ENCODE measurements at regions not wholly inside any gene's neighbourhood (a gene's known extent, or its start where the extent isn't known, plus 50 kb on each side); places are given as distances from the start of the nearest gene placed in this dataset.

- no peak for DNase-seq
Observed at GRCh38 chr12:77189458-77189857, 124.1 kb upstream of the E2F7 start.

DNA sequence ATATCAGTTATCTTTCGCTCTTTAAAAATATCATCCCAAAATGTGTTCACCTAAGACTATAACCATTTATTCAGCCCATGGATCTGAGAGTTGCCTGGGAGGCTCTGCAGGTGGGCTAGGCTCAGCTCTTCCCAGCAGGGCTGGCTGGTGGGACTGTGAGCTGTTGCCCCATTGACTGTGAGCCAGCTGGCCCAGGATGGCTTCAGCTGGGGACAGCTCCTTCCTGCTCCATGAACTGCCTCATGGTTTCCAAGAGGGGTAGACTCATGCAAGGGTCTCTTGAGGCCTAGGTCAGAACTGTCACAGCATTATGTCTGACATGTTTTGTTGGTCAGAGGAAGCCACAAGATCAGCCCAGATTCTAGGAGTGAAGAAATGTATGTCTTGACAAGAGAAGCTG is 114.1 kb upstream of the E2F7 start:
- DNase-seq, result no peak

DNA sequence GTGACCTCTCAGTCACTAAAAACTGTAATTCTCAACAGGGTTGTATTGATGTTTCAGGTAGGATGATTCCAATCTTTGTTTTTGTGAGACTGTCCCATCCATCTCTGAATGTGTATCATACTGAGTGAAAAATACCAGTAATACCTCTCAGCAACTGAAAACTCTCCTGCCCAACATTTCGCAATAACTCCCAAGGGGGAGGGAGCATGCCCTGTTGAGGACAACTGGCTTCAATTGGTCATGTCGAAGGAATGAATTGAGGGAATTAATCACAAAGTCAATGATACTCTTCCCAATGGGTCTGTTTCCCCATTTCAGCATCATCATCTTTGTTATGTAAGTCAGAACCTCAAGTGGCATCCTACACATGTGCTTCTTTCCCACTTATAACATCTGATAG is 102.4 kb upstream of the E2F7 start:
- no peak for DNase-seq

- no peak for DNase-seq
Observed at GRCh38 chr12:77166696-77167095, 101.3 kb upstream of the E2F7 start.

DNA sequence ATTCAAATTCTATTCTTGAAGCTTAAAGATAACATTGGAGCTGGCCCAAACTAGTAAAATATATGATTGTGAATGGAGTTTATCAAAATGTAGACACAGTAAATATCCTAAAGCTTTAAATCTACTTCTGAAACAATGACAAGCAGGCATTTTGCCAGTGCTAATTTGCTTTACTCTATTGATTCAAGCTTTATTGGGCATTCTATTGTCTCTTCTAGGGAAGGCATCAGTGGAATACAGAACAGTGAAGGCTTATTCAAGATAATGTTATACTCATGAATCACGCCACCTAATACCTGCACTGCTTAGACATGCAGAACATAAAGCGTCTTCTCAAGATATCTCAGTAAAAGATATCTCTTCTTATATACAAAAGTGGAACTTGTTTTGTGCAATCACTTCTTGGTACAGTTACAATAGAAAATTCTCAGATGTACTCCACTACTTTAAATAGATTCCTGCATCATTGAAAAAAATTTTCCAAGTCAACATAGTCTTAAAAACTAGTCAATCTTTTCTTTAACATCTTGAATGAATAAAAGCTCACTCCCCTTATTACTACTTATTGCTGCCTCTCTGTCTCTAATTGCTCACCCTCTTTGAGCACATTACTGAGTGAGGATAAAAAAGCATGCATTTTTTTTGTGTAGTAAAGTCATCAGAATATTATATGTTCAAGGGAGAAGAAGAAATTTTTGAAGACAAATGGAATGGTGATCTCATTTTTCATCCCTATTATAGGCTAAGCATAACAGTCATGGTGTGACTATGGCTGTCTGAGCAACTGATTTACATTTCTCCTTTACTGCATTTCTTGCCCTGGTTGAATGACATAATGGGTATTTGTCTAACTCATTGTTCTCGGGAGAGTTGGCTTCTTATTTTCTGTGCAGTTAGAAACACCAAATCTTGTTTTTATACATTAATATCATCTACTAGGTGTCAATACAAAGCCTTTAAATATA is 98.0 kb upstream of the E2F7 start:
- no peak for DNase-seq

GRCh38 chr12:77161944-77162343 is 96.6 kb upstream of the E2F7 start:
- no peak for DNase-seq

GRCh38 chr12:77160931-77161330 is 95.6 kb upstream of the E2F7 start:
- DNase-seq, result no peak

- DNase-seq, result no peak
Observed at GRCh38 chr12:77153706-77154105, 88.3 kb upstream of the E2F7 start.

DNA sequence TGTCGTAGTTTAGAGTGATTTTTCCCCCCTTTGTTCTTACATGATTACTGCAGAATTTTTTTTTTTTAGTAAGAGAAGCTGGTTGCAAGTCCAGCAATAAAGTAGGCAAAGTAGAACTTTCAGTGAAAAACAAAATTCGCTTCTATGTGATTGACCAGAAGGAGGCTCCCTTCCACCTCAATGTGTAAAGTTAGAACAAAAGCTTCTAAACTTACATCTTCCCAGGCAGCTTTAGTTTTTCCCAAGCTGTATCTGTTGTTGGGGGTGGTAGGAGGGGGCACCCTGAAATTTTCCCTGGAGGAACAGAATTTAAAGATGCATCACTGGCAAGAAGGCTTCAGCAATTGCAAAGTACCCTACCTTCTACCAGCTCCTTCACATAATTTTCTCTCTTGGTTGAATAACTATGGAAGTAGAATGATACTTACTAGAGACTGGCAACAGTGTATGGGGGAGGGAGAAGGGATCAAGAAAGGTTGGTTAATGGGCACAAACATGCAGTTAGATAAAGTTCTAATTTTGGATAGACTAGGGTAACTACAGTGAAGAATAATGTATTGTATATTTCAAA is 87.3 kb upstream of the E2F7 start:
- DNase-seq, result peak; percentile 2

- no peak for DNase-seq
Observed at GRCh38 chr12:77151030-77151429, 85.7 kb upstream of the E2F7 start.

DNA sequence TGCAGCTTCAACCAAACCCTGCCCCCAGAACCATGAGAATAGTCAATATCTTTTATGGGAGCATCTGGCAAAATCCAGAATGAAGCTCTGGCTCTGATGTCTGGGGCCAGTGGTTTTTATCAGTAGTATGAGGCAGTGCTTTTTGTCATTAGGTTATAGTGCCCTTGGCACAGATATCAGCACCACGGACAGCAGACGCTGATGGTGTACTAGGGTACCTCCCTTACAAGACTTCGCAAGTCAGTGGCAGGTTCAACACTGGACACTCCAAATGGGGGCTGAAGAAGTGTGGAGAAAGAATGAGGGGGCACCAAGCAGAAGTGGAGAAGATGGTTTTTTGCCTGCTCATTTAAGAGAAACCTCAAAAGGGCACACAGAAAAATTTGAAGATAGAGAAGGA is 68.2 kb upstream of the E2F7 start:
- DNase-seq, result no peak

DNA sequence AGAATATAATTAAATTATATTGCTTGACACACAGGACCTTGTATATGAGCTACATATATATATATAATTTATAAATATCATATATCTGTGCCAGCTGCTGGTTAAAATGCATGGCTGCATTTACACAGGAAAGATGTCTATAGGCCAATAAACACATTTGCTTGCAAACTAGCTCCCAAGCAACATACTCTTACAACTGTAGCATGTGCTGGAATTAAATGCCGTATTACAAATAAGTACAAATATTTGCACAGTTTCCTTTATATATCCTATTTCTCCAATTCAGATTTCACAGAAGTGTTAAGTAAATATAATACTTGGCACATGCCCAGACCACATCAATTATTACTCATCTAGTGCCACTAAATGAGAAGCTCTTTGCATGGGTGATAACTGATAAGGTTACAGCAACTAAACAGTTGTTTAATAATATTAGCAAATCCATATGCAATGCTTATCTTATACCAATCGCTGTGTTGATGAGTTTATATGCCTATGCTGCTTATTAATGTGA is 66.7 kb upstream of the E2F7 start:
- no peak for DNase-seq

GRCh38 chr12:77130193-77130592 is 64.8 kb upstream of the E2F7 start:
- DNase-seq, result no peak

DNA sequence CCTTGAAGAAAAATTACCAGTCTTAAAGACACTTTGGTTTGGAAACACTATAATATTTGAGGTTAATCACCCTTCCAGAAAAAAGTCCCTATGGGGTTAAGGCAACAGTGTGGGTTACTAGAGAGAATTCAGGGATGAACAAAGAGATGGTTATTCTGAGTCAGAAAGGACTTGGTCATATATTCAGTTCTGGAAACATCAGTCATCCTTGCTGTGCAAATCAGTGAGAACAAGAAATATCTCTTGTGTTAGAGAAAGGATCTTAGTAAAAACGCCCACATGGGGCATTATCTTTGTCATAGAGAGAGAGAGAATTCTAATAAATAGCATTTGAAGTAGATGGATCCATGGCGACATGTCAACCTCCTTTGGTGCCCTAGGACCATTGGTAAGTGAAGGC is 59.4 kb upstream of the E2F7 start:
- DNase-seq, result no peak

- no peak for DNase-seq
Observed at GRCh38 chr12:77122661-77123060, 57.3 kb upstream of the E2F7 start.

DNA sequence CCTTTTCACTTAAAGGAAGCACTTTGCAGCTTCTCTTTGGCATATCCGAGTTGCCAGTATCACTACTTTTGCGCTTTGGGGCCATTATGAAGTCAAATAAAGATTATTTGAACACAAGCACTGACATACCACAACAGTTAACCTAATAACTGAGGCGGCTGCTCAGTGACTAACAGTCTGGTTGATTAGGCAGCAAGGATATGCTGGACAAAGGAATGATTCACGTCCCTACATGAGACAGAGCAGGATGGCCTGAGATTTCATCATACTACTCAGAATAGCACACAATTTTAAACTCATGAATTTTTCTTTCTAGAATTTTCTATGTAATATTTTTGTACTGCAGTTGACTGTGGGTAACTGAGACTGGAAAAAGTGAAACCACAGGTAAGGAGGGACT is 56.9 kb upstream of the E2F7 start:
- no peak for DNase-seq

DNA sequence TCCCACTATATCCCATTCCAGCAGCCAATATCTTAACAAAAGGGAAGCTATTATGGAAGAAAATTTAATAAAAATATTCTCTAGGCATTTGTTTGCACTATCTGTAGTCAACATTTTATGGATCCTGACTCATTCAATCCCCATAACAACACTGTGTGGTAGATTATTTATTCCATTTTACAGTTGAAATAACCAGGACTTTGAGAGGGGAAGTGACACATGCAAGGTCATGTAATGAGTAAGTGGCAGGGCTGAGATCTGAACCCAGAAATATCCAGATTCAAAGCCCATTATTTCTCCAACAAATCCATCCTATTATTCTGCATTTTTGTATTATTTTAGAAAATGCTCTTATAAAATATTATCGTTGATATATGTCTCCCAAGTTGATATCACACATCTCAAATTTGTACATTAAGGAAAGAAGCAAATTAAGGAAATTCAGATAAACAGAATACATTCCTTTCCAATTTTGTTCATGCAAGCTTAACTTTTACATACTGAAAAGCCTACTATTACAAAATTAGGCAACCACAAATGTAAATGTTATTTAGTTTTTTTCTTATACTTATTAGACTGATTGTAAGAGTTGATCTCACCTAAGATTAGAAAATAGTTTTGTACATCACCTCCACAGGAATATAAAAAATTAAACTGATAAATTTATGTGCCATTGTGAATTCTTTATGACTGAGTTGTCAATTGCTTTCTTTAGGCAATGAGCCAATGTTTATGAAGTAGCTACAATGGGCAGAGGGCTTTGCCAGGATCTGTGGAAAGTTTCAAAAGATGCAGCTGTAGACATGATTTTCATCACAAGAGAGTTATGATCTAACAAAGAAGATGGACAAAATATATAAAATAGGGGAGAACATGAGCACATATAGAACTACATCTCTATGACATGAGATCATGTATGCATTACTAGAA is 55.1 kb upstream of the E2F7 start:
- DNase-seq, result no peak

DNA sequence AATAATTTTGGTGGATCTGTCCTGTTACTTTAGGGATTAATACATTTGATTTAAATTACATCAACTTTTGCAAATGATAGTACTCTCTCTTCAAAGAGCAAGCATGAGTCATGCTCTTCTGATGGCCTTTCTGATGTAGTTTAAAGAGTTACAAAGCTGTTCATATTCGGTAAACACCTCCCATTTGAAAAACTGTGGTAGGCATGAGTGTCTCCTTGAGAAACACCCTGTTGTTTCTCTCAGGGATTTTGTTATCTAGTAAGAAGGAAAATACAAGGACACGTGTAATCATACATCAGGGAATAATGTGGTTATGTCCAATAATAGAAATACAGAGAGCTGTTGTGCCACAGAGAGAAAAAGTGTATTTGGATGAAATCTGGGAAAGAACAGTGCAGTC is 53.3 kb upstream of the E2F7 start:
- DNase-seq, result no peak

DNA sequence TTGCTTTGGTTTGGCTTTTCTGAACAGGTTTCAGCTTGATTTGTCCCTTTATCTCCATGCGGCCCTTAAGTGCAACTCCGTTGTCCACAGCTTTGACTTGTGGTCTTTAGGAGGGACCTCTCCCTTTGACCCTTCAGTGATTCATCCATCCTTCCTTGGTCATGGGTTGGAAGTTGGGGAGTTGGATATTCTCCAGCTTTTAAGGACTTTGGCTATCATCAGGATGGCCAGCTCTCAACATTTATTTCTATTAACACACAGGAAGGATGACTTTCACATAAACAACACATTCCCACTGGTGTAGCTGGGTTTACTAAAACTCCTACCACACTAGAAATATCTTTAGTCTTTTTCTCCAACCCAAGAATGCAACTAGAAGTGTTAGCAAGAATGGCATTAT is 50.9 kb upstream of the E2F7 start:
- no peak for DNase-seq

- DNase-seq, result no peak
Observed at GRCh38 chr12:77115471-77115870, 50.1 kb upstream of the E2F7 start.
